ENCODE measurements at regions not wholly inside any gene's neighbourhood (a gene's known extent, or its start where the extent isn't known, plus 50 kb on each side); places are given as distances from the start of the nearest gene placed in this dataset.

GRCh38 chr16:73231944-73232554 is 184.1 kb upstream of the ZFHX3 start:
- TF ChIP-seq CTCF (IDR thresholded peaks at IDR 0.05) (no peak), POLR2A (IDR thresholded peaks at IDR 0.05) (no peak), EP300 (IDR thresholded peaks at IDR 0.05) (no peak)

All from tibial nerve (tissue), 4 donors.